SU-DHL-6 (cell line): ENCODE measurements at regions not wholly inside any gene's neighbourhood (a gene's known extent, or its start where the extent isn't known, plus 50 kb on each side); places are given as distances from the start of the nearest gene placed in this dataset.

Experiments
- EZH2phosphoT487 ChIP-seq: fragments of 200-600 bp; sonication (generic), shearing (Covaris generic); conservative IDR thresholded peaks from 2 replicates; pipeline ENCODE4 v1.6.1; 2018; ENCODE audit warnings: mild to moderate bottlenecking, antibody characterized with exemption, low read length, moderate library complexity, mixed read lengths
- TF ChIP-seq, protein P1 (sequence below): fragments of 200-600 bp; sonication (generic); IDR thresholded peaks from one replicate; pipeline ENCODE4 v1.5.1; 2017; ENCODE audit warnings: antibody characterized with exemption, mild to moderate bottlenecking, low read length, moderate library complexity; ENCODE audit not compliant: insufficient read depth, poor library complexity, severe bottlenecking

DNA sequence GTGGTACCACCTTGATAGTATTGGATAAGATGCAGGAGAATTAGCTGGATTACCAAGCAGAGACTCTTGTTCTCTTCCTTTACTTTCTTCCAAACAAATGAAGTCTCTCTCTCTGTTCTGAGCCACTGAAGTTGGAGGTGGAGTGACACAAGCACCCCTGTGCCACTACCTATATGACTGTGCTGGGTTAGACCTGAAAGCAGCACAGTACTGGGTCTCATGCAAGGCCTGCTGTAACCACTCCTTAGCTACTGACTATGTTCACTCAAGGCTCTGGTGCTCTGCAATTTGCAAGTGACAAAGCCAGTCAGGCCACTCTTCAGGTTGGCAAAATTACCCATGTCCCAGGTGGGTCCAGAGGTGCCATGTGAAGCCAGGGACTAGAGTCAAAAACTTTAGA is 389.6 kb upstream of the MAOA start:
- TF ChIP-seq, protein P1, sequence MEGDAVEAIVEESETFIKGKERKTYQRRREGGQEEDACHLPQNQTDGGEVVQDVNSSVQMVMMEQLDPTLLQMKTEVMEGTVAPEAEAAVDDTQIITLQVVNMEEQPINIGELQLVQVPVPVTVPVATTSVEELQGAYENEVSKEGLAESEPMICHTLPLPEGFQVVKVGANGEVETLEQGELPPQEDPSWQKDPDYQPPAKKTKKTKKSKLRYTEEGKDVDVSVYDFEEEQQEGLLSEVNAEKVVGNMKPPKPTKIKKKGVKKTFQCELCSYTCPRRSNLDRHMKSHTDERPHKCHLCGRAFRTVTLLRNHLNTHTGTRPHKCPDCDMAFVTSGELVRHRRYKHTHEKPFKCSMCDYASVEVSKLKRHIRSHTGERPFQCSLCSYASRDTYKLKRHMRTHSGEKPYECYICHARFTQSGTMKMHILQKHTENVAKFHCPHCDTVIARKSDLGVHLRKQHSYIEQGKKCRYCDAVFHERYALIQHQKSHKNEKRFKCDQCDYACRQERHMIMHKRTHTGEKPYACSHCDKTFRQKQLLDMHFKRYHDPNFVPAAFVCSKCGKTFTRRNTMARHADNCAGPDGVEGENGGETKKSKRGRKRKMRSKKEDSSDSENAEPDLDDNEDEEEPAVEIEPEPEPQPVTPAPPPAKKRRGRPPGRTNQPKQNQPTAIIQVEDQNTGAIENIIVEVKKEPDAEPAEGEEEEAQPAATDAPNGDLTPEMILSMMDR: no peak
- TF ChIP-seq EZH2phosphoT487: no peak
